Stimulated activated naive CD8-positive, alpha-beta T cell treated with anti-CD3 and anti-CD28 coated beads, Interleukin-15, amount 100 ng/mL, for 72 hours (primary cell): ENCODE measurements at regions not wholly inside any gene's neighbourhood (a gene's known extent, or its start where the extent isn't known, plus 50 kb on each side); places are given as distances from the start of the nearest gene placed in this dataset.

Experiments used
- ATAC-seq: fragments of 150-1000 bp; cut with Tn5 transposase; 2 replicates; pipeline ENCODE4 v1.10.0; 2021; ENCODE audit warnings: mild to moderate bottlenecking, moderate library complexity
- DNase-seq, 2 donors: peaks; one replicate each; pipeline ENCODE4 v3.0.0; 2021 to 2022
- H3K27ac Mint-ChIP-seq, 2 donors: one replicate each; pipeline ENCODE4 v1.8.0; 2022; ENCODE audit warnings: mild to moderate bottlenecking in 2 of 2, mixed read lengths in 2 of 2, moderate library complexity in 2 of 2
- H3K27me3 Mint-ChIP-seq: one replicate; pipeline ENCODE4 v1.8.0; 2022; ENCODE audit warnings: mixed read lengths
- H3K4me1 Mint-ChIP-seq: one replicate; pipeline ENCODE4 v1.8.0; 2022; ENCODE audit warnings: mild to moderate bottlenecking, mixed read lengths
- H3K4me3 Mint-ChIP-seq, 2 donors: one replicate each; pipeline ENCODE4 v1.8.0; 2022; ENCODE audit warnings: mild to moderate bottlenecking in 2 of 2, mixed read lengths in 2 of 2, moderate library complexity in 1 of 2
- H3K9me3 Mint-ChIP-seq, 2 donors: one replicate each; pipeline ENCODE4 v1.8.0; 2022; ENCODE audit warnings: mixed read lengths in 2 of 2

DNA sequence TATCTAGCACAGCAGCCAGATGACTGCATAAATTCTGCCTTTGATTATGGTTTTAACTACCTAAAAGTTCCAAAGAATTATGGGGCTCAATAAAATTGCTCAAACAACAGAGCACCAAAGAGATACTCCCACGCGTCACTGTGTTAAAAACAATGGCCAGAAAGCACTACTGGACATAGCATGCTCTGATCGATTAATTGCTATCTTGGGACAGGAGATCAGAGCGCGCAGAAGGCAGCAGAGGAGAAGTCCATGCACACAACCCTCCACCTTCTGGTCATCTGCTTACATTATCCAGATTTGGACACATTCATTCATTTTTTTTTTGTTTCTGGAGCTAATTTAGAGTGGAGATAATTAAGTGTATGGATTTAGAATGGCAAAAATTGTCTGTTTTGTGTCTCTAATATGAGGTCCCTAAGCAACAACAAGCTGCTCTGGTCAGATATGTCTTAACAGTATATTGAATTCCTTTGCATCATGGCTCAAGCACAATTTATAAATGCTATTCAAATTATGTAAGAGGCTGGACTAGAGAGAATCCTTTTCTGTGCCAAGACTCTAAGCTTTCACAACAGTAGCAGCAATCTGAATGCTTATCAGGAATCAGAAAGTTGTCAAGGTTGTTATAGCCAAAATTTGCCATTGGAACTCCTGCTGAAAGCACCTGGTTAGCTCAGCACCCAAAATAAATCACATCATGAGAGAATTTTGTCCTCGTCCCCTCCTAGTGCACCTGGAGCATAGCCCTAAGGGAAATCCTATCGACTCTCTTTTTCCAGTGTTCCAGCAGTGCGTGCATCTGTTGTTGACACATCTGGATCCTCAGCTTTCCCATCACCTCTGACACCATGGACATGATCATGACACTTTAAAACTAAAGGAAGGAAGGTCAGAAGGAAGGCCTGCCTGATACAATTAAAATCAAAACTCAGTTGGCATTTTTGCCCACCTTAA is 98.6 kb upstream of the HMHB1 start:
- no peak for DNase-seq
- H3K9me3 Mint-ChIP-seq: no peaks in the 10 kb centered on the region
- H3K4me3 Mint-ChIP-seq: no peak overlapping the region
- H3K27me3 Mint-ChIP-seq: no peaks in the 10 kb centered on the region
- no peak for ATAC-seq
- H3K27ac Mint-ChIP-seq: no peak overlapping the region
- no peaks in the 10 kb centered on the region for H3K4me1 Mint-ChIP-seq

DNA sequence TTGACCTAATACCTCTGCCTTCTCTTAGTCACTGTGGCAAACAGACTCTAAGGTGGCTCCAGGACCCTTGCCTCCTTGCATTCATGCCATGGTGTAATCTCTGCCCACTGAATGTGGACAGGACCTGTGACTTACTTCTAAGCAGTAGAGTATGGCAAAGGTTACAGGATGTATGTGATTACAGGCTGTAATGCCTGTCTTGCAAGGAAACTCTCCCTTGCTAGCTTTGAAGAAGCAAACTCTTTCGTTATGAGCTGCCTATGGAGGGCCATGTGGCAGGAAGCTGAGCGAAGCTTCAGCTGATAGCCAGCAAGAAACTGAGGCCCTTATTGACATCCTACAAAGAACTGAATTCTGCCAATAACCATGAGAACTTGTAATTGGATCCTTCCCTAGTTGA is 103.3 kb upstream of the HMHB1 start:
- Mint-ChIP-seq H3K27me3 (peaks cover 10% of the 10 kb centered on the region), H3K27ac (no peak overlapping the region), H3K4me3 (no peak overlapping the region), H3K9me3 (no peaks in the 10 kb centered on the region), H3K4me1 (no peaks in the 10 kb centered on the region)
- DNase-seq: no peak
- peak; percentile 56 for ATAC-seq

DNA sequence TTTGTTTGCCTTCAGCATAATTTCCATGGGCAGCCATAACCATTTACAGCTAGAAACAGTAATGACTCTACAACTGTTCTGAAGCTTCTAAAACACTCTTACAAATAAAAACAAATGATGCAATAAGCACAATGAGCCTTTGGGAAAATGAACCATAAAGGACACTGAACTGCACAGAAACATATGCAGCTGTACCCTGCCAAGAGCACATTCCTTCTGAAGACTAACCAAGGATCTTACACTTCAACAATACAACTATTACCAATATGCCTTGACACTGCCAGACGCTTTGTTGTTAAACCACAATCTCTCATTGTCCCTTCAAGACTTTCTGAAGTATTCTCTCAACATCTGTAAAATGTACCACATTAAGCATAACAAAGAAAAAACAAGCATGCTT is 104.2 kb upstream of the HMHB1 start:
- no peak overlapping the region for H3K27ac Mint-ChIP-seq
- ATAC-seq: no peak

DNA sequence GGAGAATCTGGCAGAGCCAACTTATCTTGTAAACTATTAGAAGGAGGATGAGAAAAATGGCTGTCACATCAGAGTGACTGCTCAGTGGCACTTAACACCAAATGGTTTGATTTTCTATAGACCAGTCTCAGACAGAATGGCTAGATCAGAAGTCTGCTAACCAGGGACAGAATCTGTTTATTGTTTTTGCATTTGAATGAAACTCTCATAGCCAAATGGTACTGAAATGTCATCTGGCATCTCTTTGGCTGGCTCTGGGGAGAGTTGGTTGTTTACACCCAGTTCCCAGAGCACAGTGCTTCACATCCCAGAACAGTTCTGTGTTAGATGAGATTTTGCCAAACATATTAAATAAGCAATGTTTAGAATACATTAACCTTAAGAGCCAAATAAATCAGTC is 106.6 kb upstream of the HMHB1 start:
- peaks cover 10% of the 10 kb centered on the region for H3K27me3 Mint-ChIP-seq
- H3K4me3 Mint-ChIP-seq: no peak overlapping the region
- H3K27ac Mint-ChIP-seq: no peak overlapping the region
- no peaks in the 10 kb centered on the region for H3K9me3 Mint-ChIP-seq
- no peak for ATAC-seq
- no peaks in the 10 kb centered on the region for H3K4me1 Mint-ChIP-seq
- no peak for DNase-seq

More for the DNA sequence above, 104.2 kb upstream of the HMHB1 start:
- Mint-ChIP-seq H3K27me3 (peaks cover 10% of the 10 kb centered on the region), H3K4me1 (no peaks in the 10 kb centered on the region), H3K9me3 (no peaks in the 10 kb centered on the region), H3K4me3 (no peak overlapping the region)
- no peak for DNase-seq

DNA sequence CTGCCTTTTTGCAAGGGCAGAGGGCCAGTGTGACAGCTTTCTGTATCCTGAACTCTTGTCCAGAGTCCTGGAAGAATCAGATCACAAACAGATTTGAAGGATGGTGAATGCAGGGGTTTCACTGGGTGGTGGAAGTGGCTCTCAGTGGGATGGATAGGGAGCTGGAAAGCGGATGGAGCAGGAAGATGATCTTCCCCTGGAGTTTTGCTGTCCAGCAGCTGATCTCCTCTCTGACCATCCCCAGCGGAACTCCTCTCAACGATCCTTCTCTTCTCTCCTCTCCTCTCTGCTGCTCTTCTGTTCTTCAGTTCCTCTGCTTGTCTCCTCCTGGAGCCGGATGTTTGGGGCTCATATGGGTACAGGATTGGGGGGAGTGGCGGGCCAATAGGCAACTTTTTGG is 108.3 kb upstream of the HMHB1 start:
- Mint-ChIP-seq H3K9me3 (no peaks in the 10 kb centered on the region), H3K4me1 (peaks cover 9% of the 10 kb centered on the region), H3K27me3 (peaks cover 10% of the 10 kb centered on the region), H3K4me3 (no peak overlapping the region), H3K27ac (no peak overlapping the region)
- ATAC-seq (no peak), DNase-seq (no peak)

DNA sequence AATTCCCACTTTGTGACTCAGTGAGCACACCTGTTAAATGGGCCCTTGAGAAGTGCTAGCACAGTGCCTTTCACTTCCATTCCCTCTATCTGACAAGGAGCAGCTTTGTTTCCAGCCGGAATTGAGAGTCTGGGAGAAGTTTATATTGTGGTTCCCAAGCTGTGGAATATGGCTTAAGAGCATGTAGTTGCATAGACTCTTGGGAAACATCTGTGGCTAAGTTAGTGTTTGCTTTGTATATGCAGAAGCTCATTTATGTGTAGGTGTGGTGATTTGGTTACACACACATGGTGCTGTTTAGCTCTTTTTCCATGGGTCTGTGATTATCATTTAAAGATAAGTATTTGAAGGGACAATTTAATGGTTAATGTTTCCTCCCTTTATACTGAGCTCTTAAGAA is 110.5 kb upstream of the HMHB1 start:
- peaks cover 30% of the 10 kb centered on the region for H3K4me1 Mint-ChIP-seq
- H3K27ac Mint-ChIP-seq: no peak overlapping the region
- no peaks in the 10 kb centered on the region for H3K9me3 Mint-ChIP-seq
- ATAC-seq (no peak), DNase-seq (no peak)
- H3K27me3 Mint-ChIP-seq: no peaks in the 10 kb centered on the region
- no peak overlapping the region for H3K4me3 Mint-ChIP-seq

DNA sequence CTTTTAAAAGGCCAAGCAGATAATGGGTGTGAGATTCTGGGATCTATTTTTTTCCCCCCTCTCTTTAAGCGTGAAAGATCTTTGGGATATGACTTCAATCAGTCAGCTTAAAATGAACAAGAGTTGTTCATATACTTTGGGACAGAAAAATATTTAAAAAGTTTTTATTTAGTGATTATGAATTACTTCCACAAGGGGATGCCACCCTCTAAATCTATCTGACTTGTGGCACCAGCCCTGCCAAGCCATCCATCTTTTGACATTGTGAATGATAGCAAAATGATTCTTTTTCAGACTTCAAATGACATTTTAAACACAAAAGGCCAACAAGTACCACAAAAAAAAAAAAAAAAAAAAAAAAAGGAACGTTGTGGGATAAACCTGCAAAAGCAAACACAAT is 111.0 kb upstream of the HMHB1 start:
- peaks cover 33% of the 10 kb centered on the region for H3K4me1 Mint-ChIP-seq
- DNase-seq (no peak), ATAC-seq (no peak)
- no peak overlapping the region for H3K27ac Mint-ChIP-seq
- no peaks in the 10 kb centered on the region for H3K9me3 Mint-ChIP-seq
- no peaks in the 10 kb centered on the region for H3K27me3 Mint-ChIP-seq
- no peak overlapping the region for H3K4me3 Mint-ChIP-seq

DNA sequence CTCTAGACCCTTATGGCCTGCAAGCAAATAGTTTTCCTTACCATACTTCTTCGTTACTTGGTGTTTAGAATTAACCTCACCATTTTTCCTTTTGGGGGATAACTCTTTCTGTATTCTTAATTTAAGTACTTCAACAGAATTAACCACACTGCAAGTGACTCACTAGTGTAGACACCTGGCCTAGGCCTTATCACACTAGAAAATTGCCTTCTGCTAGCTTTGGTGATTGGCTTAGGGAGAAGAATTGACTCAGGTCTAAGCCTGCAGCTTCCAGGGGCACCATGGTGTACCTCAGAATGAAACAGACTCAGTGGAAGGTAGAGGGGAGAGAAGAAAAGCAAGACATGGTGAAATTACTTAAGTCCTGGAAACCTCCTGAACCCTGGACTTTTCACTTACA is 112.8 kb upstream of the HMHB1 start:
- Mint-ChIP-seq H3K9me3 (no peaks in the 10 kb centered on the region), H3K27me3 (no peaks in the 10 kb centered on the region), H3K27ac (no peak overlapping the region), H3K4me3 (no peak overlapping the region), H3K4me1 (peaks cover 41% of the 10 kb centered on the region)
- DNase-seq (no peak), ATAC-seq (peak; percentile 69)

DNA sequence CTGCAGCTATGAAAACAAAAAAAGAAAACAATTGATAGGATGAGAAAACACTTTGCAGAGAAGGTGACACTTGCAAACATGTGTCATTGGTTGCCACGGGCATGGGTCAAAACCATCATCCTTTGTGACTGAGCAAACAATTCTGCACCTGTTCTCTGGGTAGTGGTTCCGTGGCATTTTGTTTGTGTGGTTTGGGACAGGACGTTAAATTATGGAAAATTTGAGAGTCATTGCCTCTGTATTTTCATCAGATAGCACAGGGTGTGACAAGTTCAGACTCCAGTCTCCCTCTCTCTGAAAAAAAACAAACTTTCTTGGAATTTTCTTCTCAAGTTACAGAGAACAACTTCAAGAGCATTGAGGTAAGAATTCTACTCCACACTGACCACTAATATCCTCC is 113.4 kb upstream of the HMHB1 start:
- H3K27ac Mint-ChIP-seq: no peak overlapping the region
- ATAC-seq (no peak), DNase-seq (no peak)
- H3K4me1 Mint-ChIP-seq: peaks cover 43% of the 10 kb centered on the region
- no peaks in the 10 kb centered on the region for H3K9me3 Mint-ChIP-seq
- H3K4me3 Mint-ChIP-seq: no peak overlapping the region
- H3K27me3 Mint-ChIP-seq: no peaks in the 10 kb centered on the region

DNA sequence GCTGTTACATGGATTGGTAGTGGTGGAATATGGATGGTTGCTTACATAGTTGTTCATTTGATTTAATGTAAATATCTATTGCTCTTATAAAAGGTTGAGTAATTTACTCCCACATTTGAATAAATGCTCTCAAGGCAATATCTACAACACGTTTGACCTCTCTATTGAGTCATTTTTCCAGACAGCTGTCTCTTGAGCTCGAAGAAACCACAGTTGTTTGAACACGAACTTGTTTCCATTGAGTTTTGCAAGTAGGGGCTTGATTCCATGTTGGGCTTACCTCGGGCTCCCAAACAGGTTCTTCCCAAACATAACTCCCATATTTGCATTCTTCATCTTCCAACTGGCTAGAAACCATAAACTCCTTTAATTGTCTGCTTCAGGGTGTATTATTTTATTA is 115.0 kb upstream of the HMHB1 start:
- Mint-ChIP-seq H3K4me1 (peaks cover 54% of the 10 kb centered on the region), H3K27me3 (peaks cover 6% of the 10 kb centered on the region), H3K9me3 (no peaks in the 10 kb centered on the region), H3K4me3 (no peak overlapping the region), H3K27ac (no peak overlapping the region)
- ATAC-seq (no peak), DNase-seq (no peak)

DNA sequence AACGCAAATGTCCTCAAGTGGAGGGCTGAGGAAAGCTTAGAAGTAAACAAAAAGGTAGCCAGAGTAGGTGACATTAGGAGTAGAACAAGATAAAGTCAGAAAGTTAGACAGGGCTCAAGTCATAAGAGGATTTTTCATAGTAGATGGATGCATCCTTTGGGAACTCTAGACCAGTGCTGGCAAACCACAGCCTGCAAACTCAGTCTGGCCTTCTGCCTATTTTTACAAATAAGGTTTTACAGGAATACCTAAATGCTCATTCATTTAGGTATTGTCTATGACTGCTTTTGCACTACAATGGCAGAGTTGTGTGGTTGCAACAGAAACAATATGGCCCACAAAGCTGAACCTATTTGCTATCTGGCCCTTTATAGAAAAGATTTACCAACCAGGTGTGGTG is 116.0 kb upstream of the HMHB1 start:
- no peak overlapping the region for H3K27ac Mint-ChIP-seq
- peaks cover 0 to under 1% of the 10 kb centered on the region in 2 donors for H3K9me3 Mint-ChIP-seq
- H3K4me3 Mint-ChIP-seq: no peak overlapping the region
- H3K4me1 Mint-ChIP-seq: peaks cover 56% of the 10 kb centered on the region
- ATAC-seq (no peak), DNase-seq (no peak)
- peaks cover 7% of the 10 kb centered on the region for H3K27me3 Mint-ChIP-seq

DNA sequence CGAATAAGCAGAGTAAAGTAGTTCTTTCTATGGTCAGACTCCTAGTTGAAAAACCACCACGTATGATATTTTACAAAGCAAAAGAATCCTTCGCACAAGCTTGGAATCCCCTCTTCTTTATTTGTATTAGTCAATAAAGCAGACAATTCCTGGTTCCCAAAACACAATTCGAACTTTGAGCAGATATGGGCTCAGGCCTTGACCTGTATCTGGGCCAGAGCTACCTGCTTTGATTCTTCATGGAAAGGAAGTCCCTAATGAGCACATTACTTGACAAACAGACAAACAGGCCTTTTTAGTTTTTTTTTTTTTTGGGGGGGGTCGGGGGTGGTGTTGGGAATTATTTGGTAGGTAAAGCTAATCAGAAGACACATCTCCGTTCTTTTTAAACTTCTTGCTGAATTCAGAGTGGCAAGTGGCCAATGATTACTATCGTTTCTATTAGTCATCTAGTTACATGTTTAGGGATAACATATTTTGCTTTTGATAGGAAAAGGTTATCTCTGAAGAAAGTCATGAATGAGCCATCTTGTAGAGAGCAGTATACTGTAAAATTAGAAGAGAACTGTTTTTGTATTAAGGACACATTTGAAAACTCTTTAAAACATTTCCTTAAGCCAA is 116.6 kb upstream of the HMHB1 start:
- ATAC-seq: no peak
- Mint-ChIP-seq H3K4me1 (peaks cover 61% of the 10 kb centered on the region), H3K9me3 (peaks cover 5 to 6% of the 10 kb centered on the region in 2 donors), H3K4me3 (no peak overlapping the region), H3K27ac (no peak overlapping the region), H3K27me3 (peaks cover 13% of the 10 kb centered on the region)
- DNase-seq: no peak

DNA sequence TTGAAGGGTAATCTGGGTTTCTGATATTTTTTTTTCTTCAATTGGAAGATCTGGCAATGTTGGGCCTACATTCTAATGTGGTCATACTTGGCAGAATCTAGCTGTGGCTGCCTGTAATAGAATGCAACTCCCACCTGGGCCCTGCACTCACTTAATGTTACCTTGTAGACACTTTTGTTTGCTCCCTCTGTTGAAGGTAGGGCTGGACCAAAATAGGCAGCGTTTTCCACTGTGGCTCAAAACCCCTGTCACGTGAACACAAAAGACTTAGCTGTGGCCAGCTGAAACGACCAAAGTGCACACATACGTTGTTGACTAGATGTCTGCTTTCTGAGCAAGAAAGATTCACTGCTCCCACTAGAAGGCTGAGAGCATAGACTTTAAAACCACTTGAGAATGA is 117.6 kb upstream of the HMHB1 start:
- ATAC-seq: no peak
- no peak overlapping the region for H3K27ac Mint-ChIP-seq
- no peak overlapping the region for H3K4me3 Mint-ChIP-seq
- peaks cover 21% of the 10 kb centered on the region for H3K27me3 Mint-ChIP-seq
- peaks cover 12 to 16% of the 10 kb centered on the region in 2 donors for H3K9me3 Mint-ChIP-seq
- peaks cover 59% of the 10 kb centered on the region for H3K4me1 Mint-ChIP-seq
- no peak for DNase-seq

DNA sequence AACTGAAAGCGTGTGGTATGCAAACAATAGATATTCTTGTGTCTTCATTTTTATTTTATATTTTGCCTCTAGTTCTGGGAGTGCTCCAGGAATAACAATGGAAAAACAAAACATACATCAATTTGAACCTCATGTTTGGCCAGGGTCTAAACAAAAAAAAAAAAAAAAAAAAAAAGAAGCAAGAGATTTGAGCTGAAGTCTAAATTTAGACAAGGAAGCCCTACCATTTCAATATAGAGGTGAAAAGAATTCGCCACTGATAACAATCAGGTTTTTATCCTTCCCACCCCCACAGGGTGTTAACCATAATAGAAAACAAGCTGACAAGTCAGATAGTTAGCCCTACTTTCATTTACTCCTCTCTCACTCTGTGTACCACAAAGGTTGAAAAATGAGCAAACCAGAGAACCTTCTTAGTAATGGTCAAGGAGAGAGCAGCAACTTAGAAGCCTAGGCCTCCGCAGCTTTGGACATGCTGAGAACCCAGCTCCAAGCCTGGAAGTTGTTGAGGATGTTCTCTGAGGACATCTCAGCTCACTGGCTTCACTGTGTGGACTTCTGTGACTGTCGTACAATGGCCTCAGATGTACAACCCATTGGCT is 118.2 kb upstream of the HMHB1 start:
- Mint-ChIP-seq H3K27me3 (peaks cover 21% of the 10 kb centered on the region), H3K27ac (no peak overlapping the region), H3K9me3 (peaks cover 12 to 17% of the 10 kb centered on the region in 2 donors), H3K4me1 (peaks cover 53% of the 10 kb centered on the region), H3K4me3 (no peak overlapping the region)
- peak in 1 of 2 donors; percentile 5 for DNase-seq
- peak; percentile 94 for ATAC-seq

DNA sequence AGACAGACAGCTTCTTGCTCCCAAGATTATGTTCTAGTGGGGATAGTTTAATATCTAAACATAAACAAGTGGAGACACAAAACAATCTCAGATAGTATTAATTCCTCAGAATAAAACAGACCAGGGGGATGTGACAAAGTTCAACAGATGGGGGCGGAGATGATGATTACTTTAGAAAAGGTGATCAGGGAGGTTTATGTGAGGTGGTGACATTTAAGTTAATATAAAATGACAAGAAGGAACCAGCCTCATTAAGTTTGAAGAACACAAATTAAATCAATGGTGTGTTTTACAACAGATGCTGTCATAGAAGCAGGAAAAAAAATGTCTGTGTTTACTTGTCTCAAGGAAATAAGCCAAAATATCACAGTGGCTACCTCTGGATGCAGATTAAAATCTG is 119.6 kb upstream of the HMHB1 start:
- H3K27me3 Mint-ChIP-seq: peaks cover 21% of the 10 kb centered on the region
- H3K9me3 Mint-ChIP-seq: peaks cover 12 to 17% of the 10 kb centered on the region in 2 donors
- ATAC-seq (no peak), DNase-seq (no peak)
- no peak overlapping the region for H3K4me3 Mint-ChIP-seq
- H3K27ac Mint-ChIP-seq: no peak overlapping the region
- H3K4me1 Mint-ChIP-seq: peaks cover 40% of the 10 kb centered on the region

DNA sequence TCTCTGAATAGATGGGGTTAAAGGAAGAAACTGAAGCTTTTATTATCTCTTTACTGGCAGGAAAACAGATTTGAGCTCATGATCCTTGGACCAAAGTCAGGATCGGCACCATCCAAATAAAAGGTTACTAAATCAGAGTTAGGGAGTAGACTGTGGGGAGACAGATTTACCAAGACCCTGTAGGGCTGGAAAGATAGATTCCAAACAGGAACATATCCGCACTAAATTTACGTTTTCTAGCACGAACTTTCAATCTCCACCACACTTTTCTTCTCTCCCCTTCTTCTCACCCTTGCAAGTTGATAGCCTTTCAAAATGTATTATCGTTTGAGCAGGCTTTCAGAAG is 120.0 kb upstream of the HMHB1 start:
- H3K9me3 Mint-ChIP-seq: peaks cover 12 to 17% of the 10 kb centered on the region in 2 donors
- H3K4me1 Mint-ChIP-seq: peaks cover 35% of the 10 kb centered on the region
- peaks cover 21% of the 10 kb centered on the region for H3K27me3 Mint-ChIP-seq
- DNase-seq (no peak), ATAC-seq (no peak)
- no peak overlapping the region for H3K4me3 Mint-ChIP-seq
- peak overlapping the region in 1 of 2 donors; percentile 48 for H3K27ac Mint-ChIP-seq
